Stimulated activated CD8-positive, alpha-beta memory T cell treated with anti-CD3 and anti-CD28 coated beads, Interleukin-12 subunit alpha, Interleukin-12 subunit beta, amount 100 ng/mL, for 1 hour (primary cell): ENCODE measurements at regions not wholly inside any gene's neighbourhood (a gene's known extent, or its start where the extent isn't known, plus 50 kb on each side); places are given as distances from the start of the nearest gene placed in this dataset.

Source experiments
- DNase-seq: peaks from one replicate; pipeline ENCODE4 v3.0.0-alpha.2; 2020; ENCODE audit warnings: low read depth

DNA sequence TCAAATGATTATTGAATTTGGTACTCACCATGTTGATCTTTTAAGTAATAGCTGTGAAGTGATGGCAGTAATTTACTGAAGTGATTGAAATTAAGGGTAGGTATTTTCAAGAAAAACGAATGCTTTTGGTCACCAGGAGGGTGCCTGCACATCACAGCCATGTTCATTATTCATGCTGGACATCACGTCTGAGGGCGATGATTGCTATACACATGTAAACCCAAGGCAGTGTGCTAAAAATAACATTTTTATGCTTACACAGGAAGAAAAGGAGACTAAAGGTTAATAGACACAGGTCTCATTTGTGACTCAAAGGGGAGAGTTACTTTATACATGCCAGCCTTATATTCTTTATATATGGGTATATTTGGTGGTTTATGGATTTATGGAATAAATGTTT, 1146.0 kb downstream of the NLGN4X start:
- DNase-seq, result no peak

DNA sequence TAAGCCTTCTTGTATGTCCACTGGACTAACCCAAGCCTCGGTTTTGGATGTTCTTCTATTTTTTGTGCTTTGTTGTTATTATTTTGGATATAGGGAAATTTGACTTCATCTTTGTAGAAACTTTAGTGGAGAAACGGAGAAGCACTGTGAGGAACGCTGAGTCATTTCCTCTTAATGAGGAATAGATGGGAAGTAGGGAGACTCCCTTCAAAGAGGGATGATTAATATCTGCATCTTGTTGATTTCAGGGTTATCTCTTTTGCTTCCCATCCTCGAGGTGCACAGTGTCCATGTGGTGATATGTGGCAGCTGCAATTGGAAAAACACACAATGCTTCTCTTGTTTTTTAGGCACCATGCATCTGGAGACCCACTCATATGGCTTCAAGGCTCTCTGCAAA, 1147.9 kb downstream of the NLGN4X start:
- DNase-seq, result no peak

DNA sequence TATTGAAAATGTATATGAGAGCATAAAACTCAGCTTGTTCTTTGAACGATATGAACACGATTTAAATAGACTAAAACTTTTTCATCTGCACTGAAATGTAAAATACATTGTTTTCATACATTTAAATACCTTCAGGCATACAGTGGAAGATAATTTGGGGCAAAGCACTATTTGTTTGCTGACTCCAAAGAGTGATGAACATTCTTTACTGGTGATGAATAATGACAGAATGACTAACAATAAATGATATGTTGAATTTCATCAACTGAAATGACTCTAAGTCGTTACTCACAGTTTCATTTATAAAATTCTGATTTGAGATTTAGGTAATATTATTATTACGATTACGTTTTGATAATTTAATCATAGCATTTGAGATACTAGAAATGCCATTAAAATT, 1160.1 kb downstream of the NLGN4X start:
- no peak for DNase-seq

- no peak for DNase-seq
These were observed 1170.9 kb downstream of the NLGN4X start for GRCh38 chrX:5057786-5058185.

DNA sequence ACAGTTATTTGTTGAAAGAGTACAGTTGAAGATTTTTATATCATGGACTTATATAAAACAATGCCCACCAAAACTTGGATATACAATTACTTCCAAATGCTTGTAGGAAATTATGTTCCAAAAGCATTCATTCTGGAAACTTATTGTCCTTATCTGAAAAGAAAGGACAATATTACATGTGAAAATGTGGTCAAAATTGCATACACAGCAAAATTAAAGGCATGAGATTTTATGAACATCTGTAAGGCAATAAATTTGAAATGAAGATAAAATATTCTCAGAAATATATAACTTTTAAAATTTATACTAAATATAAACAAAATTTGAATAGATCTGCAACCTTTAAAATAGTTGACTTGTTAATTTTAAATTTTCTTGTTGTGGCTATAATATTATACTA, 1173.8 kb downstream of the NLGN4X start:
- no peak for DNase-seq

- no peak for DNase-seq
These were observed 1176.7 kb downstream of the NLGN4X start for GRCh38 chrX:5051831-5052491.

DNA sequence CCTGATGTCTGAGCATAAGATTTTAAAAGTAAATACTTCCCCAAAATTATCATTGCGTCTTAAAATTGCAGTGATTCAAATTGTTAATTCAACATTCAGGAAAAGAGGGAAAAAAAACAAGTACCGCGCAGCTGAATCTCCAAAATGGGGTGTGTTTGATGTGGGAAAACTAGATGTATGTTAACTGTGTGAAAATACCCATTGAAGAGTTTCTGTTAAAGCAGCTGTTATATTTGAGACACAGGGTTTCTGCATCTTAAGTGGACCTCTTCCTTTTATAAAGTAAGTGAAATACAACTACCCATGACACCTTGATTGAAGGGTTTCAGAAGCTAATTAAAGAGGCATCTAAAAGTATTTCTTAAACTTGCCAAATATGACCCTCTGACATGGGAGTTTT, 1186.1 kb downstream of the NLGN4X start:
- no peak for DNase-seq

GRCh38 chrX:5031792-5032191, 1196.9 kb downstream of the NLGN4X start:
- no peak for DNase-seq

DNA sequence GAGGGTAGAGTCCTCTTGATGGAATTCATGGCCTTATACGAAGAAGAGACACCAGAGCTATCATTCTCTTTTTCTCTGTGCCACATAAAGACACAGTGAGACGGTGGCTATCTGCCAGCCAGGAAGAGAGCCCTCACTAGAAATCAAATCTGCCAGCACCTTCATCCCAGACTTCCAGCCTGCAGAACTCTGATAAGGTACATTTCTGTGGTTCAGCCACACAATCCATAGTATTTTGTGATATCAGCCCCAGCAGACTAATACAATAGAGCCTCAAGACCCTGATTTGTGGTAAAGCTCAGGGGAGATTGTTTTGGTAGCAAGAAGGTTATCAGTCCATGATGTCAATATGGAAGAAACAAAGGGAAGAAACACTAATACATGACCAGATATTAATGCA, 1213.2 kb downstream of the NLGN4X start:
- no peak for DNase-seq

- no peak for DNase-seq
These were observed 1233.8 kb downstream of the NLGN4X start for GRCh38 chrX:4994855-4995254.

DNA sequence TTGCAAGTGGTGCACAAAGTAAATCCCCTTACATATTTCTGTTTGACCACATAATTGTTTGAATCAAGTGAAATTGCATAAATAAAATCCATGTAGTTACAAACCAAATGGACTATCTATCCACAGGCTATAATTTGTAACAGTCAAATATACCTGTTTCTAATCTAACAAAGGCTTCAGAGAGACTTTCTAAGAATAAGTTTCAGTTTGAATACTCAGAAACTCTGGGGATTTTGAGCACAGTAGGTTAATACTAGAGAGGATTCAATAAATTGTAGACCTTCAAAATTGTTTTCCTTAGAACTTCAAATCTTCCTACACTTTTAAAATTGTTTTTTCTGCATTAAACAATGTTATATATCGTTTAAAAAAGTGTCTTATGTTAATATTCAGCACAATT, 1250.1 kb downstream of the NLGN4X start:
- DNase-seq, result no peak

- DNase-seq, result no peak
These were observed 1257.0 kb downstream of the NLGN4X start for GRCh38 chrX:4971646-4972045.

- no peak for DNase-seq
These were observed 1250.7 kb upstream of the PRKX start for GRCh38 chrX:4964112-4964511.

DNA sequence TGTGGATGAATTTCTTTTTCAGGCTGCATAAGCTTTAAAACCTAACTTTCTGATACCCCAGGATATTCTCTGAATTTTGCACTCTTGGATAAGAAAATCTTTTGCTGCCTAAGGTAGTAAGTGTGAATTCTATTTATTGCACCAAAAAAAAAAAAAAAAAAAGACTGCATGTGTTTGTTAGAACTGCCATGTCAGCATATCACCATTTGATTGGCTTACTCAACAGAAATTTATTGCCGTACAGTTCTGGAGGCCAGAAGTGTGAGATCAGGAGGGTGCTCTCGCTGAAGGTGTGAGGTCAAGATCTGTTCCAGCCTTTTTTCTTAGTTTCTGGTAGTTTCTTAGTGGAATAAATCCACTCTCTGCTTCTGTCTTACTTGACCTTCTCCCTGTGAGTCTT, 1250.0 kb upstream of the PRKX start:
- no peak for DNase-seq

- no peak for DNase-seq
These were observed 1231.3 kb upstream of the PRKX start for GRCh38 chrX:4944767-4945166.

DNA sequence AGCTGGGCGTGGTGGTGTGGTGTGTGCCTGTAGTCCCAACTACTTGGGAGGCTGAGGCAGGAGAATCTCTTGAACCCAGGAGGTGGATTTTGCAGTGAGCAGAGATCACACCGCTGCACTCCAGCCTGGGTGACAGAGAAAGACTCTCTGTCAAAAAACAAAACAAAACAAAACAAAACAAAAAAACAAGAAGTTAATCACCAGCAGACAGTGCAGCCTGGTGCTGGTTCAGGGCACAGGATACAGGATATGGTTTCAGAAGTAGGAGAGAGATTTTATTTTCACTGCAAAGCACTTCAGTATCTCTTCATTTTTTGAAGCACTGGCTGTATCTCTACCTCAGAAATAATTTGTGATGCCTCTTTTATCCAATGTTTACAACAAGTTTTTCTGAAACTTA, 1222.9 kb upstream of the PRKX start:
- DNase-seq, result no peak

- DNase-seq, result no peak
These were observed 1222.4 kb upstream of the PRKX start for GRCh38 chrX:4935846-4936245.

DNA sequence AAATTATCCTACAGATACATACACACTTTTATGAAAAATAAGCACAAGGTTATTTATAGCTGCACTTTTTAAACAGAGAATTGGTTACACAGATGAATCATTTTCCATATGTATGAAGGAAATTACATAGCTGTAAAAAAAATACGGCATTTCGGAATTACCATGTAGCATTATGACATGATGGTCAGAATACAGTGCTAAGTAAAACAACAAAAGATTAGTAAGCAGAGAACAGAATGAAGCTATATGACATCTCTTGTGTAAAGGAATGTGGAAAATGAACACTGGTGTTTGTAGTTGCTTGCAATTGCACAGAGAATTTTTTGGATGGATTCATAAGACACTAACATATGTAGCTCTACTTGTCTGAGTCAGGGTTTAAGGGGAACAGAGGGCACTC, 1222.0 kb upstream of the PRKX start:
- DNase-seq, result no peak

GRCh38 chrX:4932790-4933189, 1219.3 kb upstream of the PRKX start:
- no peak for DNase-seq

- DNase-seq, result no peak
These were observed 1217.0 kb upstream of the PRKX start for GRCh38 chrX:4930426-4930825.

GRCh38 chrX:4925911-4926310, 1212.5 kb upstream of the PRKX start:
- no peak for DNase-seq

DNA sequence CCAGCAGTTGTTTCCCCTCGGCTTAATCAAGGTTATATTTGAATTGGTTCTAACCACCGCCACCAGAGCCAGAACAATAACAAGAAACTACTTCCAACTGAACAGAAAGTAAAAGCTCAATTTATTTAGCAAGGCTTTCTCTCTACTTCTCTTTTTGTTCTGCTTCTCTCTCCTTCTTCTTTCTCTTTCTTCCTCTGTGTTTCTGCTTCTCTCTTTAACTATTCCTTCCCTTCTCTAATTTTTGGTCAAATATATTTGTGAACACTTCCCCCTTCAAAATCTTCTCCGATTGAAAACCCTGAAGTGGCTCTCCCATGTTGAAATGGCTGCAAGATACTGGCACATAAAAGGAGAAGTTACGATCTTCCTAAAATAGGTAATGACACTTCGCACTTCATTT, 1195.9 kb upstream of the PRKX start:
- no peak for DNase-seq

GRCh38 chrX:4905576-4905975, 1192.1 kb upstream of the PRKX start:
- no peak for DNase-seq

DNA sequence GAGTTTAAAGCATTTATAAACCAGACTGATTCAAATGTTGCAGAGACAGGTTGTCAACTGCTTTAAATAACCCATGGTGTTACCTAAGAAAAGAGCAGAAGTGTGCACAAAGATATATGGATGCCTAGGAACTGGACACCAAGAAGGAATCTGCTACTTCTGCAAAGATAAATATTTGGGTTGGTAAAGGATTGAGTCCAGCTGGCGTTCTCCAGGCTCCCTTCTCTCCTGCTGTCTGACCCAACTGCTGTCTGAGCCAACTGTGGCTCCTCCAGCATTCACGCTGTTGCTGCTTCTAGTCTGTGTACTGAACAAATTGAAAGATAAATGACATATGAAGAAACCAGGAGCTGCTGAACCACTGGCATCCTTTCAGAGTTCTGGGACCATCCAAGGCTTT, 1167.8 kb upstream of the PRKX start:
- no peak for DNase-seq

GRCh38 chrX:4878640-4879039, 1165.2 kb upstream of the PRKX start:
- no peak for DNase-seq
